ENCODE measurements at regions not wholly inside any gene's neighbourhood (a gene's known extent, or its start where the extent isn't known, plus 50 kb on each side); places are given as distances from the start of the nearest gene placed in this dataset.
"Not testable (repeated sequence)": the region's sequence is repeated elsewhere in the genome, so short reads cannot be mapped to it uniquely, and the experiment has no call there.

GRCh38 chr9:712643-713042 lies 128.9 kb upstream of the DMRT1 start:
- Mint-ChIP-seq H3K27me3 (peaks cover 28% of the 10 kb centered on the region), H3K9me3 (no peaks in the 10 kb centered on the region), H3K27ac (ENCODE audit: low read depth) (no peak overlapping the region), H3K36me3 (ENCODE audit: insufficient read depth) (no peaks in the 10 kb centered on the region), H3K4me1 (no peaks in the 10 kb centered on the region), H3K4me3 (no peak overlapping the region)
- DNase-seq (ENCODE audit: low spot score in 2 of 2) (no peak), ATAC-seq (replicated peaks; ENCODE audit: extremely low read depth, poor library complexity, severe bottlenecking) (no peak)

GRCh38 chr9:713091-713490 lies 128.4 kb upstream of the DMRT1 start:
- Mint-ChIP-seq H3K36me3 (ENCODE audit: insufficient read depth) (no peaks in the 10 kb centered on the region), H3K4me1 (no peaks in the 10 kb centered on the region), H3K4me3 (no peak overlapping the region), H3K27me3 (peaks cover 28% of the 10 kb centered on the region), H3K9me3 (no peaks in the 10 kb centered on the region), H3K27ac (ENCODE audit: low read depth) (no peak overlapping the region)
- ATAC-seq (replicated peaks; ENCODE audit: extremely low read depth, poor library complexity, severe bottlenecking) (no peak), DNase-seq (ENCODE audit: low spot score in 2 of 2) (no peak)

GRCh38 chr9:714675-715074 lies 126.8 kb upstream of the DMRT1 start:
- DNase-seq (ENCODE audit: low spot score in 2 of 2): no peak
- H3K4me1 Mint-ChIP-seq: no peaks in the 10 kb centered on the region
- no peak overlapping the region for H3K27ac Mint-ChIP-seq (ENCODE audit: low read depth)
- no peak for ATAC-seq (replicated peaks; ENCODE audit: extremely low read depth, poor library complexity, severe bottlenecking)
- H3K36me3 Mint-ChIP-seq (ENCODE audit: insufficient read depth): no peaks in the 10 kb centered on the region
- peaks cover 17% of the 10 kb centered on the region for H3K27me3 Mint-ChIP-seq
- no peak overlapping the region for H3K4me3 Mint-ChIP-seq
- H3K9me3 Mint-ChIP-seq: no peaks in the 10 kb centered on the region

GRCh38 chr9:715300-715699 lies 126.2 kb upstream of the DMRT1 start:
- no peak overlapping the region for H3K4me3 Mint-ChIP-seq
- H3K4me1 Mint-ChIP-seq: no peaks in the 10 kb centered on the region
- no peaks in the 10 kb centered on the region for H3K9me3 Mint-ChIP-seq
- H3K27ac Mint-ChIP-seq (ENCODE audit: low read depth): no peak overlapping the region
- ATAC-seq (replicated peaks; ENCODE audit: extremely low read depth, poor library complexity, severe bottlenecking): no peak
- no peak for DNase-seq (ENCODE audit: low spot score in 2 of 2)
- peaks cover 19% of the 10 kb centered on the region for H3K27me3 Mint-ChIP-seq
- no peaks in the 10 kb centered on the region for H3K36me3 Mint-ChIP-seq (ENCODE audit: insufficient read depth)

GRCh38 chr9:715743-716400 lies 125.6 kb upstream of the DMRT1 start:
- Mint-ChIP-seq H3K27ac (ENCODE audit: low read depth) (no peak overlapping the region), H3K4me3 (no peak overlapping the region), H3K27me3 (peaks cover 20% of the 10 kb centered on the region), H3K36me3 (ENCODE audit: insufficient read depth) (no peaks in the 10 kb centered on the region), H3K4me1 (no peaks in the 10 kb centered on the region), H3K9me3 (no peaks in the 10 kb centered on the region)
- DNase-seq (ENCODE audit: low spot score in 2 of 2) (no peak), ATAC-seq (replicated peaks; ENCODE audit: extremely low read depth, poor library complexity, severe bottlenecking) (no peak)

GRCh38 chr9:717722-718121 lies 123.8 kb upstream of the DMRT1 start:
- H3K9me3 Mint-ChIP-seq: no peaks in the 10 kb centered on the region
- H3K4me1 Mint-ChIP-seq: no peaks in the 10 kb centered on the region
- no peak overlapping the region for H3K27ac Mint-ChIP-seq (ENCODE audit: low read depth)
- DNase-seq (ENCODE audit: low spot score in 2 of 2) (no peak), ATAC-seq (replicated peaks; ENCODE audit: extremely low read depth, poor library complexity, severe bottlenecking) (no peak)
- no peak overlapping the region for H3K4me3 Mint-ChIP-seq
- no peaks in the 10 kb centered on the region for H3K36me3 Mint-ChIP-seq (ENCODE audit: insufficient read depth)
- peaks cover 17% of the 10 kb centered on the region for H3K27me3 Mint-ChIP-seq

GRCh38 chr9:720239-720881 lies 121.1 kb upstream of the DMRT1 start:
- DNase-seq (ENCODE audit: low spot score in 2 of 2) (no peak), ATAC-seq (replicated peaks; ENCODE audit: extremely low read depth, poor library complexity, severe bottlenecking) (no peak)
- Mint-ChIP-seq H3K27ac (ENCODE audit: low read depth) (no peak overlapping the region), H3K36me3 (ENCODE audit: insufficient read depth) (no peaks in the 10 kb centered on the region), H3K27me3 (peaks cover 23% of the 10 kb centered on the region), H3K4me3 (no peak overlapping the region), H3K9me3 (no peaks in the 10 kb centered on the region), H3K4me1 (no peaks in the 10 kb centered on the region)

- Mint-ChIP-seq H3K4me3 (no peak overlapping the region), H3K36me3 (ENCODE audit: insufficient read depth) (no peaks in the 10 kb centered on the region), H3K9me3 (no peaks in the 10 kb centered on the region), H3K27me3 (peaks cover 23% of the 10 kb centered on the region), H3K27ac (ENCODE audit: low read depth) (no peak overlapping the region), H3K4me1 (no peaks in the 10 kb centered on the region)
- DNase-seq (ENCODE audit: low spot score in 2 of 2): no peak
- ATAC-seq (replicated peaks; ENCODE audit: extremely low read depth, poor library complexity, severe bottlenecking): no peak
These were observed 119.0 kb upstream of the DMRT1 start for GRCh38 chr9:722388-722980.

GRCh38 chr9:724461-724860 lies 117.0 kb upstream of the DMRT1 start:
- not testable (repeated sequence) for DNase-seq (ENCODE audit: low spot score in 2 of 2); H3K4me3 Mint-ChIP-seq; ATAC-seq (replicated peaks; ENCODE audit: extremely low read depth, poor library complexity, severe bottlenecking); H3K9me3 Mint-ChIP-seq; H3K36me3 Mint-ChIP-seq (ENCODE audit: insufficient read depth); H3K27ac Mint-ChIP-seq (ENCODE audit: low read depth); H3K4me1 Mint-ChIP-seq
- peaks cover 23% of the 10 kb centered on the region for H3K27me3 Mint-ChIP-seq

GRCh38 chr9:726005-726404 lies 115.5 kb upstream of the DMRT1 start:
- DNase-seq (ENCODE audit: low spot score in 2 of 2) (no peak), ATAC-seq (replicated peaks; ENCODE audit: extremely low read depth, poor library complexity, severe bottlenecking) (no peak)
- Mint-ChIP-seq H3K4me3 (no peak overlapping the region), H3K4me1 (no peaks in the 10 kb centered on the region), H3K27ac (ENCODE audit: low read depth) (no peak overlapping the region), H3K36me3 (ENCODE audit: insufficient read depth) (no peaks in the 10 kb centered on the region), H3K9me3 (no peaks in the 10 kb centered on the region), H3K27me3 (peaks cover 14% of the 10 kb centered on the region)

- ATAC-seq (replicated peaks; ENCODE audit: extremely low read depth, poor library complexity, severe bottlenecking) (no peak), DNase-seq (ENCODE audit: low spot score in 2 of 2) (no peak)
- H3K27me3 Mint-ChIP-seq: peaks cover 6% of the 10 kb centered on the region
- H3K27ac Mint-ChIP-seq (ENCODE audit: low read depth): no peak overlapping the region
- H3K4me1 Mint-ChIP-seq: no peaks in the 10 kb centered on the region
- no peaks in the 10 kb centered on the region for H3K36me3 Mint-ChIP-seq (ENCODE audit: insufficient read depth)
- no peaks in the 10 kb centered on the region for H3K9me3 Mint-ChIP-seq
- no peak overlapping the region for H3K4me3 Mint-ChIP-seq
These were observed 113.7 kb upstream of the DMRT1 start for GRCh38 chr9:727767-728166.

- Mint-ChIP-seq H3K9me3 (no peaks in the 10 kb centered on the region), H3K27me3 (no peaks in the 10 kb centered on the region), H3K36me3 (ENCODE audit: insufficient read depth) (no peaks in the 10 kb centered on the region), H3K27ac (ENCODE audit: low read depth) (no peak overlapping the region), H3K4me3 (no peak overlapping the region), H3K4me1 (no peaks in the 10 kb centered on the region)
- no peak for ATAC-seq (replicated peaks; ENCODE audit: extremely low read depth, poor library complexity, severe bottlenecking)
- no peak for DNase-seq (ENCODE audit: low spot score in 2 of 2)
These were observed 113.0 kb upstream of the DMRT1 start for GRCh38 chr9:728535-728934.

GRCh38 chr9:731474-731873 lies 110.0 kb upstream of the DMRT1 start:
- ATAC-seq (replicated peaks; ENCODE audit: extremely low read depth, poor library complexity, severe bottlenecking) (no peak), DNase-seq (ENCODE audit: low spot score in 2 of 2) (no peak)
- Mint-ChIP-seq H3K4me1 (no peaks in the 10 kb centered on the region), H3K4me3 (no peak overlapping the region), H3K36me3 (ENCODE audit: insufficient read depth) (no peaks in the 10 kb centered on the region), H3K27ac (ENCODE audit: low read depth) (no peak overlapping the region), H3K9me3 (no peaks in the 10 kb centered on the region), H3K27me3 (no peaks in the 10 kb centered on the region)
